ENCODE measurements at regions not wholly inside any gene's neighbourhood (a gene's known extent, or its start where the extent isn't known, plus 50 kb on each side); places are given as distances from the start of the nearest gene placed in this dataset.

- H3K9ac ChIP-seq (ENCODE audit: low read depth, low read length): no peak overlapping the region
- DNase-seq: no peak
- no peaks in the 10 kb centered on the region for H3K79me2 ChIP-seq (ENCODE audit: insufficient read depth, low read length)
- no peaks in the 10 kb centered on the region for H3K36me3 ChIP-seq (ENCODE audit: insufficient read depth, low read length)
- no peaks in the 10 kb centered on the region for H3K27me3 ChIP-seq (ENCODE audit: insufficient read depth, low read length, poor library complexity)
- no peak overlapping the region for H2AFZ ChIP-seq (ENCODE audit: low read depth, low read length)
- TF ChIP-seq CTCF (IDR thresholded peaks at IDR 0.05; ENCODE audit: borderline replicate concordance, extremely low read depth, low read length, poor library complexity, severe bottlenecking) (no peak), EZH2 (IDR thresholded peaks at IDR 0.05; ENCODE audit: borderline replicate concordance, low read depth, low read length, severe bottlenecking) (no peak)
- H3K4me2 ChIP-seq (ENCODE audit: insufficient read depth, low read length): no peak overlapping the region
- no peak for ATAC-seq (ENCODE audit: insufficient read depth, low read depth)
- H3K4me1 ChIP-seq (ENCODE audit: insufficient read depth, low read length): no peaks in the 10 kb centered on the region
- H4K20me1 ChIP-seq (ENCODE audit: insufficient read depth, low read length): no peaks in the 10 kb centered on the region
- H3K4me3 ChIP-seq (ENCODE audit: low read depth in 1 of 2, low read length in 2 of 2): no peak overlapping the region
- no peak overlapping the region for H3K27ac ChIP-seq (ENCODE audit: low read length)
- no peaks in the 10 kb centered on the region for H3K9me3 ChIP-seq (ENCODE audit: insufficient read depth, low read length, severe bottlenecking)
These were observed 198.7 kb upstream of the RASSF8 start for GRCh38 chr12:25759752-25760151.

GRCh38 chr12:25761356-25761755, 197.1 kb upstream of the RASSF8 start:
- H4K20me1 ChIP-seq (ENCODE audit: insufficient read depth, low read length): no peaks in the 10 kb centered on the region
- no peak for TF ChIP-seq EZH2 (IDR thresholded peaks at IDR 0.05; ENCODE audit: borderline replicate concordance, low read depth, low read length, severe bottlenecking)
- TF ChIP-seq CTCF (IDR thresholded peaks at IDR 0.05; ENCODE audit: borderline replicate concordance, extremely low read depth, low read length, poor library complexity, severe bottlenecking): no peak
- no peak overlapping the region for H2AFZ ChIP-seq (ENCODE audit: low read depth, low read length)
- DNase-seq (no peak), ATAC-seq (ENCODE audit: insufficient read depth, low read depth) (no peak)
- no peaks in the 10 kb centered on the region for H3K4me1 ChIP-seq (ENCODE audit: insufficient read depth, low read length)
- no peak overlapping the region for H3K9ac ChIP-seq (ENCODE audit: low read depth, low read length)
- H3K27me3 ChIP-seq (ENCODE audit: insufficient read depth, low read length, poor library complexity): no peaks in the 10 kb centered on the region
- H3K79me2 ChIP-seq (ENCODE audit: insufficient read depth, low read length): no peaks in the 10 kb centered on the region
- H3K27ac ChIP-seq (ENCODE audit: low read length): no peak overlapping the region
- no peak overlapping the region for H3K4me3 ChIP-seq (ENCODE audit: low read depth in 1 of 2, low read length in 2 of 2)
- H3K4me2 ChIP-seq (ENCODE audit: insufficient read depth, low read length): no peak overlapping the region
- no peaks in the 10 kb centered on the region for H3K9me3 ChIP-seq (ENCODE audit: insufficient read depth, low read length, severe bottlenecking)
- H3K36me3 ChIP-seq (ENCODE audit: insufficient read depth, low read length): no peaks in the 10 kb centered on the region

- H3K79me2 ChIP-seq (ENCODE audit: insufficient read depth, low read length): no peaks in the 10 kb centered on the region
- H3K4me3 ChIP-seq (ENCODE audit: low read depth in 1 of 2, low read length in 2 of 2): no peak overlapping the region
- no peaks in the 10 kb centered on the region for H3K36me3 ChIP-seq (ENCODE audit: insufficient read depth, low read length)
- no peak for ATAC-seq (ENCODE audit: insufficient read depth, low read depth)
- DNase-seq: no peak
- no peak overlapping the region for H3K4me2 ChIP-seq (ENCODE audit: insufficient read depth, low read length)
- no peaks in the 10 kb centered on the region for H3K27me3 ChIP-seq (ENCODE audit: insufficient read depth, low read length, poor library complexity)
- no peak overlapping the region for H2AFZ ChIP-seq (ENCODE audit: low read depth, low read length)
- H3K27ac ChIP-seq (ENCODE audit: low read length): no peak overlapping the region
- H3K4me1 ChIP-seq (ENCODE audit: insufficient read depth, low read length): no peaks in the 10 kb centered on the region
- no peaks in the 10 kb centered on the region for H3K9me3 ChIP-seq (ENCODE audit: insufficient read depth, low read length, severe bottlenecking)
- TF ChIP-seq EZH2 (IDR thresholded peaks at IDR 0.05; ENCODE audit: borderline replicate concordance, low read depth, low read length, severe bottlenecking) (no peak), CTCF (IDR thresholded peaks at IDR 0.05; ENCODE audit: borderline replicate concordance, extremely low read depth, low read length, poor library complexity, severe bottlenecking) (no peak)
- no peaks in the 10 kb centered on the region for H4K20me1 ChIP-seq (ENCODE audit: insufficient read depth, low read length)
- H3K9ac ChIP-seq (ENCODE audit: low read depth, low read length): no peak overlapping the region
These were observed 194.1 kb upstream of the RASSF8 start for GRCh38 chr12:25764409-25764808.

GRCh38 chr12:25764892-25765291, 193.6 kb upstream of the RASSF8 start:
- Histone ChIP-seq H3K36me3 (ENCODE audit: insufficient read depth, low read length) (no peaks in the 10 kb centered on the region), H3K27me3 (ENCODE audit: insufficient read depth, low read length, poor library complexity) (no peaks in the 10 kb centered on the region), H2AFZ (ENCODE audit: low read depth, low read length) (no peak overlapping the region), H3K27ac (ENCODE audit: low read length) (no peak overlapping the region), H3K4me3 (ENCODE audit: low read depth in 1 of 2, low read length in 2 of 2) (no peak overlapping the region), H4K20me1 (ENCODE audit: insufficient read depth, low read length) (no peaks in the 10 kb centered on the region), H3K4me1 (ENCODE audit: insufficient read depth, low read length) (no peaks in the 10 kb centered on the region), H3K79me2 (ENCODE audit: insufficient read depth, low read length) (no peaks in the 10 kb centered on the region), H3K9ac (ENCODE audit: low read depth, low read length) (no peak overlapping the region), H3K4me2 (ENCODE audit: insufficient read depth, low read length) (no peak overlapping the region), H3K9me3 (ENCODE audit: insufficient read depth, low read length, severe bottlenecking) (no peaks in the 10 kb centered on the region)
- no peak for DNase-seq
- TF ChIP-seq CTCF (IDR thresholded peaks at IDR 0.05; ENCODE audit: borderline replicate concordance, extremely low read depth, low read length, poor library complexity, severe bottlenecking): no peak
- no peak for TF ChIP-seq EZH2 (IDR thresholded peaks at IDR 0.05; ENCODE audit: borderline replicate concordance, low read depth, low read length, severe bottlenecking)
- ATAC-seq (ENCODE audit: insufficient read depth, low read depth): no peak

All from DND-41 (cell line).